Naive thymus-derived CD4-positive, alpha-beta T cell (primary cell): ENCODE measurements at regions not wholly inside any gene's neighbourhood (a gene's known extent, or its start where the extent isn't known, plus 50 kb on each side); places are given as distances from the start of the nearest gene placed in this dataset.

ENCODE experiments used
- ATAC-seq: fragments of 150-1000 bp; cut with Tn5 transposase; 2 replicates; pipeline ENCODE4 v1.10.0; 2021; ENCODE audit warnings: mild to moderate bottlenecking, moderate library complexity
- CTCF ChIA-PET: fragments of 350-600 bp; sonication (Branson Sonifier 250); formaldehyde crosslinking; loops from one replicate; lab custom pipeline; 2021; ENCODE audit warnings: antibody characterized with exemption; lab: Charles Lee
- POLR2A ChIA-PET: fragments of 350-600 bp; sonication (Branson Sonifier 250); formaldehyde crosslinking; loops from one replicate; lab custom pipeline; 2021; ENCODE audit warnings: antibody characterized with exemption, inconsistent platforms; lab: Charles Lee
- DNase-seq, 9 donors: peaks; one replicate each; pipeline versions ENCODE4 v3.0.0 to v3.0.0-alpha.2; 2020 to 2022; ENCODE audit warnings: mixed read lengths in 1 of 9
- H3K27ac ChIP-seq: one replicate; pipeline ENCODE4 v1.7.0; 2013; ENCODE audit warnings: mild to moderate bottlenecking, low read depth, low read length, moderate library complexity
- H3K27me3 ChIP-seq, 2 donors: one replicate each; pipeline ENCODE4 v1.7.0; 2013; ENCODE audit warnings: low read length in 2 of 2, mild to moderate bottlenecking in 2 of 2, moderate library complexity in 2 of 2; ENCODE audit not compliant: control insufficient read depth in 2 of 2, insufficient read depth in 2 of 2
- H3K36me3 ChIP-seq, 3 experiments: 1 replicate in 2 of 3; 2 replicates in 1 of 3; pipeline ENCODE4 v1.7.0; 2013; ENCODE audit warnings: low read length in 3 of 3, mild to moderate bottlenecking in 3 of 3, moderate library complexity in 1 of 3; ENCODE audit not compliant: insufficient read depth in 3 of 3, control insufficient read depth in 2 of 3
- H3K4me1 ChIP-seq, 2 donors: one replicate each; pipeline ENCODE4 v1.7.0; 2013; ENCODE audit warnings: low read length in 2 of 2, mild to moderate bottlenecking in 2 of 2, moderate library complexity in 1 of 2; ENCODE audit not compliant: control insufficient read depth in 2 of 2, insufficient read depth in 2 of 2
- H3K4me3 ChIP-seq: 2 replicates; pipeline ENCODE4 v1.7.0; 2013; ENCODE audit warnings: mild to moderate bottlenecking, low read length
- H3K9me3 ChIP-seq, 3 experiments: 1 replicate in 2 of 3; 2 replicates in 1 of 3; pipeline ENCODE4 v1.7.0; 2013; ENCODE audit warnings: low read length in 3 of 3; ENCODE audit not compliant: control insufficient read depth in 2 of 3
- H3K27ac Mint-ChIP-seq, 9 donors: one replicate each; pipeline ENCODE4 v1.8.0; 2020 to 2022; ENCODE audit warnings: mixed read lengths in 9 of 9, mild to moderate bottlenecking in 8 of 9, moderate library complexity in 5 of 9, inconsistent platforms in 2 of 9
- H3K27me3 Mint-ChIP-seq, 5 donors: one replicate each; pipeline ENCODE4 v1.8.0; 2021 to 2022; ENCODE audit warnings: mixed read lengths in 5 of 5, mild to moderate bottlenecking in 1 of 5
- H3K36me3 Mint-ChIP-seq, 5 donors: one replicate each; pipeline ENCODE4 v1.8.0; 2020 to 2022; ENCODE audit warnings: mixed read lengths in 5 of 5, mild to moderate bottlenecking in 3 of 5, inconsistent platforms in 1 of 5
- H3K4me1 Mint-ChIP-seq, 7 donors: one replicate each; pipeline ENCODE4 v1.8.0; 2020 to 2022; ENCODE audit warnings: mixed read lengths in 7 of 7, mild to moderate bottlenecking in 3 of 7, inconsistent platforms in 1 of 7
- H3K4me3 Mint-ChIP-seq, 10 donors: one replicate each; pipeline ENCODE4 v1.8.0; 2020 to 2022; ENCODE audit warnings: mild to moderate bottlenecking in 10 of 10, mixed read lengths in 10 of 10, moderate library complexity in 6 of 10, inconsistent platforms in 2 of 10
- H3K9me3 Mint-ChIP-seq, 11 donors: one replicate each; pipeline ENCODE4 v1.8.0; 2020 to 2022; ENCODE audit warnings: mixed read lengths in 11 of 11, mild to moderate bottlenecking in 4 of 11, inconsistent platforms in 1 of 11, moderate library complexity in 1 of 11
- intact Hi-C, 2 donors: fragments of 100-400 bp; cut with micrococcal nuclease; formaldehyde crosslinking; loops; one replicate each; pipeline ENCODE4 v1.15.1; 2023

GRCh38 chr5:85010014-85010562 lies 625.4 kb upstream of the EDIL3 start:
- no peak overlapping the region for H3K4me3 Mint-ChIP-seq
- peaks cover 0 to 7% (median 0%) of the 10 kb centered on the region in 11 donors for H3K9me3 Mint-ChIP-seq
- no peak for DNase-seq
- H3K27me3 ChIP-seq: no peaks in the 10 kb centered on the region
- no peak overlapping the region for H3K27ac ChIP-seq
- intact Hi-C loops: no loop called here
- ChIA-PET CTCF (no interaction called here), POLR2A (no interaction called here)
- no peaks in the 10 kb centered on the region for H3K27me3 Mint-ChIP-seq
- no peak overlapping the region for H3K4me3 ChIP-seq
- H3K36me3 ChIP-seq: no peaks in the 10 kb centered on the region
- H3K4me1 Mint-ChIP-seq: no peaks in the 10 kb centered on the region
- no peak overlapping the region for H3K27ac Mint-ChIP-seq
- no peaks in the 10 kb centered on the region for H3K9me3 ChIP-seq
- no peak for ATAC-seq
- no peaks in the 10 kb centered on the region for H3K4me1 ChIP-seq
- H3K36me3 Mint-ChIP-seq: no peaks in the 10 kb centered on the region

GRCh38 chr5:85017261-85017660 lies 632.6 kb upstream of the EDIL3 start:
- ChIA-PET CTCF (no interaction called here), POLR2A (no interaction called here)
- Histone ChIP-seq H3K4me1 (no peaks in the 10 kb centered on the region), H3K27ac (no peak overlapping the region), H3K9me3 (no peaks in the 10 kb centered on the region), H3K27me3 (no peaks in the 10 kb centered on the region), H3K36me3 (no peaks in the 10 kb centered on the region), H3K4me3 (no peak overlapping the region)
- Mint-ChIP-seq H3K36me3 (no peaks in the 10 kb centered on the region), H3K4me3 (no peak overlapping the region), H3K27ac (no peak overlapping the region), H3K27me3 (no peaks in the 10 kb centered on the region), H3K9me3 (peaks cover 0 to 13% (median 3%) of the 10 kb centered on the region in 11 donors), H3K4me1 (no peaks in the 10 kb centered on the region)
- intact Hi-C loops: no loop called here
- ATAC-seq: no peak
- no peak for DNase-seq

- Mint-ChIP-seq H3K27ac (no peak overlapping the region), H3K9me3 (peaks cover 0 to 14% (median 1%) of the 10 kb centered on the region in 11 donors), H3K4me3 (no peak overlapping the region), H3K4me1 (no peaks in the 10 kb centered on the region), H3K27me3 (no peaks in the 10 kb centered on the region), H3K36me3 (no peaks in the 10 kb centered on the region)
- Histone ChIP-seq H3K4me1 (no peaks in the 10 kb centered on the region), H3K27ac (no peak overlapping the region), H3K36me3 (no peaks in the 10 kb centered on the region), H3K4me3 (no peak overlapping the region), H3K27me3 (no peaks in the 10 kb centered on the region), H3K9me3 (no peaks in the 10 kb centered on the region)
- intact Hi-C loops: no loop called here
- CTCF ChIA-PET: no interaction called here
- POLR2A ChIA-PET: no interaction called here
- DNase-seq: no peak
- no peak for ATAC-seq
These were observed 645.8 kb upstream of the EDIL3 start for GRCh38 chr5:85030316-85031084.

- POLR2A ChIA-PET: no interaction called here
- ATAC-seq (no peak), DNase-seq (no peak)
- intact Hi-C loops: no loop called here
- Histone ChIP-seq H3K9me3 (no peaks in the 10 kb centered on the region), H3K4me1 (no peaks in the 10 kb centered on the region), H3K27me3 (no peaks in the 10 kb centered on the region), H3K36me3 (no peaks in the 10 kb centered on the region), H3K27ac (no peak overlapping the region), H3K4me3 (no peak overlapping the region)
- H3K27me3 Mint-ChIP-seq: no peaks in the 10 kb centered on the region
- H3K36me3 Mint-ChIP-seq: no peaks in the 10 kb centered on the region
- H3K27ac Mint-ChIP-seq: no peak overlapping the region
- H3K4me1 Mint-ChIP-seq: no peaks in the 10 kb centered on the region
- peaks cover 0 to 8% (median under 1%) of the 10 kb centered on the region in 11 donors for H3K9me3 Mint-ChIP-seq
- no peak overlapping the region for H3K4me3 Mint-ChIP-seq
- CTCF ChIA-PET: no interaction called here
These were observed 664.3 kb upstream of the EDIL3 start for GRCh38 chr5:85049020-85049419.

- Mint-ChIP-seq H3K9me3 (peaks cover 0 to 4% (median 0%) of the 10 kb centered on the region in 11 donors), H3K4me1 (no peaks in the 10 kb centered on the region), H3K27ac (no peak overlapping the region), H3K27me3 (no peaks in the 10 kb centered on the region), H3K4me3 (no peak overlapping the region), H3K36me3 (no peaks in the 10 kb centered on the region)
- DNase-seq (no peak), ATAC-seq (no peak)
- no peaks in the 10 kb centered on the region for H3K36me3 ChIP-seq
- H3K9me3 ChIP-seq: no peaks in the 10 kb centered on the region
- no peak overlapping the region for H3K4me3 ChIP-seq
- ChIA-PET CTCF (no interaction called here), POLR2A (no interaction called here)
- H3K27me3 ChIP-seq: no peaks in the 10 kb centered on the region
- no peaks in the 10 kb centered on the region for H3K4me1 ChIP-seq
- no peak overlapping the region for H3K27ac ChIP-seq
- intact Hi-C loops: no loop called here
These were observed 668.1 kb upstream of the EDIL3 start for GRCh38 chr5:85052826-85053225.

GRCh38 chr5:85069659-85070640 lies 685.3 kb upstream of the EDIL3 start:
- ChIA-PET CTCF (interaction anchor here (0.6 kb wide), 1 partner anchor 383 kb away, joined by 5 read pairs; no protein-coding TSS in a partner anchor), POLR2A (interaction anchor here (0.6 kb wide), 1 partner anchor 12 kb away, joined by 3 read pairs; no protein-coding TSS in a partner anchor)
- intact Hi-C loops: no loop called here
- no peaks in the 10 kb centered on the region for H3K27me3 ChIP-seq
- no peak overlapping the region for H3K4me3 ChIP-seq
- no peaks in the 10 kb centered on the region for H3K36me3 Mint-ChIP-seq
- no peak overlapping the region for H3K4me3 Mint-ChIP-seq
- DNase-seq (no peak), ATAC-seq (no peak)
- no peaks in the 10 kb centered on the region for H3K9me3 ChIP-seq
- no peaks in the 10 kb centered on the region for H3K27me3 Mint-ChIP-seq
- H3K27ac ChIP-seq: no peak overlapping the region
- H3K4me1 Mint-ChIP-seq: no peaks in the 10 kb centered on the region
- no peaks in the 10 kb centered on the region for H3K4me1 ChIP-seq
- H3K9me3 Mint-ChIP-seq: peaks cover 0 to 4% (median 0%) of the 10 kb centered on the region in 11 donors
- H3K27ac Mint-ChIP-seq: no peak overlapping the region
- no peaks in the 10 kb centered on the region for H3K36me3 ChIP-seq
